Middle frontal gyrus (tissue), 1 donor: ENCODE measurements at regions not wholly inside any gene's neighbourhood (a gene's known extent, or its start where the extent isn't known, plus 50 kb on each side); places are given as distances from the start of the nearest gene placed in this dataset.
A peak's percentile ranks its signal among the peaks of the same experiment; 100 is the strongest.

Experiments used
- DNase-seq: peaks from one replicate; pipeline ENCODE4 v3.0.0-alpha.2; 2015; ENCODE audit warnings: low spot score; ENCODE audit errors: extremely low spot score

- DNase-seq: no peak
These were observed 97.2 kb upstream of the KCNK1 start for GRCh38 chr1:233516732-233517131.

GRCh38 chr1:233518344-233518743 lies 95.6 kb upstream of the KCNK1 start:
- no peak for DNase-seq

- DNase-seq: no peak
These were observed 93.4 kb upstream of the KCNK1 start for GRCh38 chr1:233520261-233521191.

- DNase-seq: no peak
These were observed 90.9 kb upstream of the KCNK1 start for GRCh38 chr1:233523047-233523446.

GRCh38 chr1:233527818-233528217 lies 86.1 kb upstream of the KCNK1 start:
- no peak for DNase-seq

GRCh38 chr1:233530665-233531386 lies 83.1 kb upstream of the KCNK1 start:
- no peak for DNase-seq

- no peak for DNase-seq
These were observed 73.1 kb upstream of the KCNK1 start for GRCh38 chr1:233540816-233541215.

- peak; percentile 23 for DNase-seq
These were observed 70.3 kb upstream of the KCNK1 start for GRCh38 chr1:233543338-233544255.

GRCh38 chr1:233544304-233544703 lies 69.6 kb upstream of the KCNK1 start:
- DNase-seq: no peak

GRCh38 chr1:233547726-233548125 lies 66.2 kb upstream of the KCNK1 start:
- DNase-seq: no peak

GRCh38 chr1:233549404-233549803 lies 64.5 kb upstream of the KCNK1 start:
- DNase-seq: no peak

GRCh38 chr1:233549917-233550316 lies 64.0 kb upstream of the KCNK1 start:
- DNase-seq: no peak

- DNase-seq: no peak
These were observed 59.9 kb upstream of the KCNK1 start for GRCh38 chr1:233554037-233554436.

- no peak for DNase-seq
These were observed 52.0 kb upstream of the KCNK1 start for GRCh38 chr1:233561708-233562426.
